Myocyte (in vitro differentiated cells): ENCODE measurements at regions not wholly inside any gene's neighbourhood (a gene's known extent, or its start where the extent isn't known, plus 50 kb on each side); places are given as distances from the start of the nearest gene placed in this dataset.
A peak's percentile ranks its signal among the peaks of the same experiment; 100 is the strongest.

Experiments
- DNase-seq: peaks from one replicate; pipeline ENCODE4 v3.0.0-alpha.2; 2012; ENCODE audit warnings: low read depth

DNA sequence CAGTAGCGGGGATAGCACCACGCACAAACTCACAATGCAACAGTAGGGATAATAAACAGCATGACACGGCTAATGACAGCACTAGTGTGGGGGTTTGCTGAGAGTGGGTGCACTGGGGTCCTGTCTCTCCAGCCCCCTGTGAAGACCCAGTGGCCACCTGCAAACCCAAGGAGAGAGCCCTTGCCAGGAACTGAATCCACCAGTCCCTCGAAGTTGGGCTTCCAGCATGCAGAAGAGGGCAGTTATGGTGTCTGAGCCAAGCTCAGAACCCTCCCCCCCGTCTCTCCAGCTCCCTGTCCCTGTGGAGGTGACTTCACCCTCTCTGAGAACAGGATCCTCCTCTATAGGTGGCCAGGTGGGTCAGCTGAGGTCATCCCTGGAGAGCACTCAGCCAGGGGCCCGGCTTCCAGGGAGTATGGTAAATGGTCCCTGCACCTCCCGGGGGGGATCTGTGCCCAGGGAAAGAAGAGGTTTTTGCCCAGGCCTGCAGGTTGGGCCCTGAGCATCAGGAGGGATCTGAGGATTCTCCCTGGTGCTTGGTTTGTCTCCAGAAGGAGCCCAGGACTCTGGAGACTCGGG lies 86.3 kb upstream of the PRR5 start:
- DNase-seq, result no peak

DNA sequence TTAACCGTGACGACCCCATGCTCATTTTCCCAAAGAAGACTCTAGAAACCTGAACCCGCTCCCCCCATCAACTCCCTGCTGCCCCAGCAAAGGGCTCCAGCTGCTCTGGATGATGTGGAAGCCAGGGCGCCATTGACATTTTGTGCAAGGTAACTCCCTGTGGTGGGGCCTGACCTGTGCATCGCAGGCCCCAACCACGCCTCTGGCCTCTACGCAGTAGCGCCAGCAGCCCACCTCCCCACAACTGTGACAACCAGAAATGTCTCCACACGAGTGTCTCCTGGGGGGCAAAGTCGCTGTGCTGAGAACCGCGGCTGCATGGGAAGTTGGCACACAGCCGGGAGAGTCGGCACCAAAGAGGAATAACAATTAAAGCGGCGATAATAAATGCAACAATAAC lies 86.9 kb upstream of the PRR5 start:
- no peak for DNase-seq

DNA sequence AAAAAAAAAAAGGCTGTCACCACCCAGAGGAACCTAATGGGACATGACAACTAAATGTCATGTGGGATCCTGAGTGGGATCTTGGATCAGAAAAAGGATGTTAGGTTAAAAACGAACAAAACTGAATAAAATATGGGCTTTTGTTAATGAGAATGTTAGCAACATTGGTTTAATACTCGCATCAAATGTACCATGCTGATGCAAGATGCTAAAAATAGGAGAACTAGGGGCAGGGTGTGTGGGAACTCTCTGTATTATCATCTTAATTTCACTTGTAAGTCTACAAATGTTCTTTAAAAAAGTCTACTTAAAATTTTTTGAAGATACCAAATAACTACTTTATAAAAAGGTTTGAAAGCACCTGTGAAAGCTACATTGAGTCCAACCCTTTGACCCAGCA lies 88.8 kb upstream of the PRR5 start:
- DNase-seq, result no peak

DNA sequence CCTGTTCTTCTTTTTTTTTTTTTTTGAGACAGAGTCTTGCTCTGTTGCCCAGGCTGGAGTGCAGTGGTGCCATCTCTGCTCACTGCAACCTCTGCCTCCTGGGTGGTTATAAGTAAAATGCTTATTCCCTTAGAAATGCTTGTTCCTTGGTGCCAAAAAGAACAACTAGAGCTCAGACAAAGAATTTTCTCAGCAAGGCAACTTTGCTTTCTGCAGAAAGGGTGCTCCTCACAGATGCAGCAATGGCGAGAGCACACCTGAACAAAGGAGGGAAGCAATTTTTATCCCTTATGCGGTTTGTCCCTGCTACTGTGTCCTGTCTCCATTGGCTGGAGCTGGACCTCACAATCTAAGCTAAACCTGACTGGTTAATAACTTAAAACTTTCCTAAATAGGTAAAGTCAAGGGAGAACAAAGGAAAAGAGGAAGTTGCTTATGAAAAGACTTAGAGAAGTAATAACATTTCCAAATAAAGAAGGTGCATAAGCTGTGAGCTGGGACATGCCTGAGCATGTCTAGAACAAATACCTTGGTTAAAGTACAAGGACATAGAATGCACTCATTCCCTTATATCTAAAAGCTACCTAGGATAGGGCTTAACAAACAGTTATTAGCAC lies 90.0 kb upstream of the PRR5 start:
- DNase-seq, result no peak

- DNase-seq, result no peak
Measured at GRCh38 chr22:44610071-44610470, 91.9 kb upstream of the PRR5 start.

- no peak for DNase-seq
Measured at GRCh38 chr22:44609400-44609988, 92.5 kb upstream of the PRR5 start.

DNA sequence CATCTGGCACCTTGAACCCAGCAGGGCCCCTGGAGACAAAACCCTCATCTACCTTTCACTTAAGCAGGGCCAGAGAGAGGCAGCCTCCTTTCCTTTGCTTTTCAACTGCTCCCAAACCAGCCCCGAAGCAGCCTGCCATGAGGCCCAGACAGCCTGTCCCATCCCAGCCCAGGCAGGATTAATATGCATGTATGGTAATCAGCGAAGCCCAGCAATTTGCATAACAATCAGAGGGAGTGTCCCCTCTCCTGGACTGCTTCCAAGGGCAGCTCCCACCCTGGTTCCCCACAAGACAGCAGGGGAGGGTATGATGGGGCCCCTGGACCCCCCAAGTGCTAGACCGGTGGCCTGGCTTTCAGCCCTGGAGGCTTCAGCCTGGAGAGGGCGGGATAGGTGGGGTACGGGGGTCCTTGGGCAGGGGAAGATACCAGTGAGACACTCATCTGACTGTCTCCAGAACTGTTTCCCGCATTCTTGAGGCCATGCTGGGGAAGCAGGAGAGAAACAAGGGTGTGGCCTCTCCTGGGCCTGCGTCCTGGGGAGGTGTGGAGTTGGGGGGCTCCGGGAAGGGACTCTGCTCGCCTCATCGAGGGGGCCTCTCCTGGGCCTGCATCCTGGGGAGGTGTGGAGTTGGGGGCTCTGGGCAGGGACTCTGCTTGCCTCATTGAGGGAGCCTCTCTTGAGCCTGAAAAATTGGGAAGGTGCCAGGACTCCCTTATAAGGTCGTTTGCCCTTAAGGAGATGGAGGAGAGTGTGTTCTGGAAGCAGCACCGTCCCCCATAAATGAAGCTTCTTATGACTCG lies 93.2 kb upstream of the PRR5 start:
- no peak for DNase-seq

- DNase-seq, result no peak
Measured at GRCh38 chr22:44606126-44606525, 95.9 kb upstream of the PRR5 start.

- DNase-seq, result no peak
Measured at GRCh38 chr22:44605486-44605885, 96.5 kb upstream of the PRR5 start.

DNA sequence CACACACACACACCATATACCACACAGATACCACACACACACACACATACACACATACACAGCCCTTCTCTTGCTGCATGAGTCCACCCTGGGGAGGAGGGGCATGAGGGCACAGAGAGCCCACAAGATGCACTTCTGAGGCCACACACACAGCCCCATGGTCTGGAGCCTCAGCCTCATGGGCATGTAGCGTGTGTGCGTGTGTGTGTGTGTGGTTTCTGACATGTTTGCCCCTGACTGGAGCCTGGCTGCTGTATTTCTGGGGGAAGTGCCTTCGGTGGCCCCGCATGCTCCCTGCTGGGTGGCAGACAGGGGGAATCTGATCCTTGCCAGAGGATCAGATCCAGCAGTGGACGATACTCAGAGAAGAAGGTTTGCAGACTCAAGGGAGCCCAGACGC lies 97.0 kb upstream of the PRR5 start:
- DNase-seq, result no peak

DNA sequence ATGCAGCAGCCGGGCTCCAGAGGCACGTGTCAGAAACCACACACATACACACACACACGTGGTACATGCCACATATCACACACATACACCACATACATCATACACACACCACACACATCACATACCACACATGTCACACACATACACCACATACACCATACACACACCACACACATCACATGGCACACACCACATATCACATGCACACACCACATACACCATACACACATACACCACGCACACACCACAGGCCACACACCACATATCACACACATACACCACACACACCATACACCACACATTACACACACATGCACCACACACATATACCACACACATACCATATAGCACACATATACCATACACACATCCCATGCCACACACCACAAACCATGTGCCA lies 97.5 kb upstream of the PRR5 start:
- no peak for DNase-seq

- DNase-seq, result no peak
Measured at GRCh38 chr22:44603767-44604166, 98.2 kb upstream of the PRR5 start.

- DNase-seq, result no peak
Measured at GRCh38 chr22:44601725-44602124, 100.3 kb upstream of the PRR5 start.

GRCh38 chr22:44601189-44601588 lies 100.8 kb upstream of the PRR5 start:
- no peak for DNase-seq

DNA sequence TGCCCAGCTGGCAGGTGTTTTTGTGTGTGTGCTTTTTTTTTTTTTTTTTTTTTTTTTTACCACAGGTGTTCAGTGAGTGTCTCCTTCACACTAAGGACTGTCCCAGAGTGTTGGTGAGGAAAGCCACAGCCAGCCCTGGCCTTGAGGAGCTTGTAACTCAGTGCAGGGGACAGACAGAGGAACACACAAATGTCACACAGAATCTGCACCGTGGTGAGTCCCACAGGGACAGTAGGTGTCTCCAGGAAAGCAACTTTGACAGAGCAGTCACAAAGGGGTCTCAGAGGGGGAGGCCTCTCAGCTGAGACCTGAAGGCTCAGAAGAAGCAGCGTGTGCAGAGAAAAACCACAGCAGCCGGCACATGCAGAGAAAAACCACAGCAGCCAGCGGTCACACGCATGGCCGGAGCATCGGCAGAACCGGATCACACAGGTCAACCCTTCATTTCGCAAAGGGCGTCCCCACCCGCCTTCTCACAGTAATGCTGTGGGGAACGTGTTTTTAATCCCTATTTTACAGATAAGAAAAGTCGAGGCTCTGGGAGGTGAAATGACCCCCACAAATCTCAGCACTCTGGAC lies 101.7 kb upstream of the PRR5 start:
- DNase-seq, result no peak

DNA sequence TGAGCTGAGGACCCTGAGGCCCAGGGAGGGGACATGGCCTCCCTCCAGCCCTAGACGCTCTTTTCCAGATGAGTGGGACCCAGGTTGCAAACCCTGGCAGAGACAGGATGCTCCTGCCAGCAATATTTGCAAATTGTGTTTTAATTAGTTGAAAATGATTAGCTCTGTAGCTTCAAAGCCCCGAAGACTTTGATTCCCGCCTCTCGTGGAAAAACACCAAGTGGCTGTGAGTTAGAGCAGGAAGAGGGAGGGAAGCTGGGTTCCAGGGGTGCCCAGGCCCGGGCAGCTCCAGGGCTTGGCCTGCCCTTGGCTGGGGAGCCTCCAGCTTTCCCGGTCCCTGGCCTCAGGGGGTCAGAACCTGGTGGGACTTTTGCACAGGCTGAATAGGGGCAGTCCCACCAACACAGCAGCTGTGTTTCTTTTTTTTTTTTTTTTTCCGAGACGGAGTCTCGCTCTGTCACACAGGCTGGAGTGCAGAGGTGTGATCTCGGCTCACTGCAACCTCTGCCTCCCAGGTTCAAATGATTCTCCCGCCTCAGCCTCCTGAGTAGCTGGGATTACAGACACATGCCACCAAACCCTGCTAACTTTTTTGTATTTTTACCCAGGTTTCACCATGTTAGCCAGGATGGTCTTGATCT lies 101.6 kb upstream of the RTL6 start:
- no peak for DNase-seq

DNA sequence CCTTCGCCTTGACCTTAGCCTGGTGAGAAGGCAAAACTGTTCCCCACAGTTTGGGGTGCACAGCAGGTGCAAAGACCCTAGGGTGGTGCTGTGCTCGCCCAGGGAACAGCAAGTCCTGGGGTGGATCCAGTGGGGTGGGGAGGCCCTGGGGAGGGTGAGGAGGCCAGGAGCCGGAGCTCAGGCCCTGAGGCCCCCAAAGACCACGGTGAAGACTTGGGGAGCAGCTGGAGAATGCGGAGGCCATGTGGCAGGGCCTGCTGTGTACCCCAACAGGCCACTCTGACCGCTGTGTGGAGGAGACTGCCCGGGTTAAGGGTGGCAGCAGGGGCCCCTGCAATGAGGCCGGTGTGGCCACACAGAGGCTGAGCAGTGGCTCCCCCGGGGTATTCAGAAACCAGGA lies 101.1 kb upstream of the RTL6 start:
- no peak for DNase-seq

DNA sequence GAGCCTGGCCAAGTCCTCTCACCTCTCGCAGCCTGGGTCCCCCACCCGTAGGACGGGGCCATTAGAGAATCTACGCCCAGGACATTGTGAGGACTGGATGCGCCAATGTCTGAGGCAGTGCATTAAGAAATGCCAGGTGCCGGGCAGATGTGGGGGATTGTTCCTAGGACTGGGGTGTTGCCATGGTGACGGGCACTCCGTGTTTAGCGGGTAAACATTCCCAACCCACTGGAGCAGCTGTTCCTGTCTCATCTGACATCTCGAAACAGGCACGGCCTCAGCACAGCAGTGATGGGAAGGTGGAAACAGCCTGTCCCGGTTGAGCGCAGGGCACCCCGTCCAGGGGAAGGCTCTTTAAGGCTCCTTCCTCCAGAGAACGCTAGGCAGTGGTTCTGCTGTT lies 99.6 kb upstream of the RTL6 start:
- DNase-seq, result peak; percentile 96

GRCh38 chr22:44596396-44597125 lies 98.5 kb upstream of the RTL6 start:
- DNase-seq, result no peak

GRCh38 chr22:44595841-44596341 lies 97.9 kb upstream of the RTL6 start:
- no peak for DNase-seq

DNA sequence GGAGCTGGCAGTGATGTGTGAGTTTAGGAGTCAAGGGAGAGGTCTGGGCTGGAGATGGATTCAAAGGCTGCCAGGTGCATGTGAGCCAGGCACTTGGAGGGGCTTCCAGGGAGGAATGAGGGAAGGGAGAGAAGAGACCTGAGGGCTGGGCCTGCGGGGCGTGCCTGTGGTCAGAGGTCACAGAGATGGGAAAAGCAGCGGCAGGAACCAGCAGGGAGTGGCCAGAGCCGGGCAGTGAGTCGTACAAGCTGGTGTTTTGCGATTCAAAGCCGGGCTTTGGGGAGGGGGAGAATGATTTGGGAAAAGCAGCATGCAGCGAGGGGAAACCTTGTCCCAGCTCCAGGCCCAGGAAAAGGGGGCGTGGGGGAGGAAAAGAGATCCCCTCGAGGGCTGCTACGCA lies 96.9 kb upstream of the RTL6 start:
- peak; percentile 53 for DNase-seq
